RWPE2 (cell line): ENCODE measurements at regions not wholly inside any gene's neighbourhood (a gene's known extent, or its start where the extent isn't known, plus 50 kb on each side); places are given as distances from the start of the nearest gene placed in this dataset.

Experiments used
- ATAC-seq: fragments of 200-7000 bp; cut with Tn5 transposase; 3 replicates; pipeline ENCODE4 v1.9.1; 2021; ENCODE audit warnings: low read depth
- DNase-seq: peaks from one replicate; pipeline ENCODE4 v3.0.0-alpha.2; 2020; ENCODE audit warnings: low spot score
- H3K27ac ChIP-seq: fragments of 450-650 bp; 2 replicates; pipeline ENCODE4 v1.5.1; 2017; ENCODE audit warnings: mild to moderate bottlenecking; ENCODE audit not compliant: poor library complexity, severe bottlenecking
- H3K27me3 ChIP-seq: fragments of 250-450 bp; sonication (Bioruptor Pico); 2 replicates; pipeline ENCODE4 v1.5.1; 2021; ENCODE audit warnings: mild to moderate bottlenecking, moderate library complexity; ENCODE audit not compliant: insufficient read depth, poor library complexity, severe bottlenecking
- H3K36me3 ChIP-seq: fragments of 250-450 bp; sonication (Bioruptor Pico); 2 replicates; pipeline ENCODE4 v1.5.1; 2020; ENCODE audit warnings: low read depth, mild to moderate bottlenecking, moderate library complexity
- H3K4me1 ChIP-seq: fragments of 250-450 bp; sonication (Bioruptor Pico); 2 replicates; pipeline ENCODE4 v1.5.1; 2021; ENCODE audit warnings: mild to moderate bottlenecking, moderate library complexity; ENCODE audit not compliant: insufficient read depth, poor library complexity, severe bottlenecking
- H3K4me3 ChIP-seq: fragments of 250-450 bp; sonication (Bioruptor Pico); 2 replicates; pipeline ENCODE4 v1.5.1; 2021; ENCODE audit warnings: mild to moderate bottlenecking, moderate library complexity; ENCODE audit not compliant: severe bottlenecking
- H3K9me3 ChIP-seq: fragments of 250-450 bp; sonication (Bioruptor Pico); 2 replicates; pipeline ENCODE4 v1.5.1; 2021; ENCODE audit warnings: mild to moderate bottlenecking, moderate library complexity; ENCODE audit not compliant: severe bottlenecking
- CTCF ChIP-seq: fragments of 450-650 bp; IDR thresholded peaks from one replicate; pipeline ENCODE4 v1.5.1; 2017; ENCODE audit warnings: mild to moderate bottlenecking, moderate library complexity; ENCODE audit not compliant: poor library complexity, severe bottlenecking

DNA sequence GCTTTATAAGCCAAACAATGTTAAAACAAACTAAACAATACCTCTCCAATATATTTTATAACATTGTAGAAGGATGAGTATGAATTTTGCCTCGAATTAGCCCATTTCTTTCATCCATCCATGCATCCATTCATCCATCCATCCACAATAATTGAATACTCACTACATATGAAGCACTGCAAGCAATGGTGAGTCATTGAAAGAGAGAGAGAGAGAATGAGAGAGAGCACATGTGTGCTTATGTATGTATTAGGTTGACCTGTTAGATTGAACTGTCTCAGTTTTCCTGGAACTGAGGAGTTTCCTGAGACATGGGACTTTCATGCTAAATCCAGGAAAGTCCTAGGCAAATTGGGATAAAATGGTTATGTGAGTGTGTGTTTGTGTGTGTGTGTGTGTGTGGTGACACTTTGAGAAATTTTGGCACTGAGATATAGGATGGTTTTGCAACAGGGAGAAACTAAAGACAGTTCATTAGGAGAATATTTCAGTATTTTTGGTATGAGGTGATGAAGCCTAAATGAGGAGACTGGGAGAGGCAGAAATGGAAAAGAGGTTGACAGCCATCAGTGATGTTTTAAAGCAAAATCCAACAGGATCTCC, 98.4 kb downstream of the C12orf75 start:
- no peak for TF ChIP-seq CTCF
- H3K36me3 ChIP-seq = no peaks in the 10 kb centered on the region
- H3K4me3 ChIP-seq = no peak overlapping the region
- H3K27ac ChIP-seq = no peak overlapping the region
- H3K9me3 ChIP-seq = no peaks in the 10 kb centered on the region
- DNase-seq = no peak
- peaks cover 8% of the 10 kb centered on the region for H3K4me1 ChIP-seq
- H3K27me3 ChIP-seq = no peaks in the 10 kb centered on the region
- ATAC-seq = no peak

DNA sequence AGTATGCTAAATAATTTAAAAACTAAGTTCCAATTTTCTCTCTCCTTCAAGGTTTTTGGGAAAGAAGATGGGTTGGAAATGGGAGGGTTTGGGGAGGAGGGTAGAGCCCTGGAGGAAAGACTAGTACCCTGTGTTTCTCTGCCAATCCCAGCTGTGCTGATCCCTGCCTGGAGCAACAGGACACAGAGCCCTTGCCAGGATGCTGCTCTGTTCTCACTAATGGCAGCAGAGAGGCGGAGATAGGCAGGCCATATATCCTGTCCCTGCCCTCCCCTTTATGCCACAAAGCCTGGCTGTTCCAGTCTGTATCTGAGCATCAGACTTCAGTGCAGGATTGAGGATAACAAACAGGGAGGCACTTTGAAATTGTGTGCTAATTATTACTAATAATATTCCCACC, 99.0 kb downstream of the C12orf75 start:
- ATAC-seq = no peak

DNA sequence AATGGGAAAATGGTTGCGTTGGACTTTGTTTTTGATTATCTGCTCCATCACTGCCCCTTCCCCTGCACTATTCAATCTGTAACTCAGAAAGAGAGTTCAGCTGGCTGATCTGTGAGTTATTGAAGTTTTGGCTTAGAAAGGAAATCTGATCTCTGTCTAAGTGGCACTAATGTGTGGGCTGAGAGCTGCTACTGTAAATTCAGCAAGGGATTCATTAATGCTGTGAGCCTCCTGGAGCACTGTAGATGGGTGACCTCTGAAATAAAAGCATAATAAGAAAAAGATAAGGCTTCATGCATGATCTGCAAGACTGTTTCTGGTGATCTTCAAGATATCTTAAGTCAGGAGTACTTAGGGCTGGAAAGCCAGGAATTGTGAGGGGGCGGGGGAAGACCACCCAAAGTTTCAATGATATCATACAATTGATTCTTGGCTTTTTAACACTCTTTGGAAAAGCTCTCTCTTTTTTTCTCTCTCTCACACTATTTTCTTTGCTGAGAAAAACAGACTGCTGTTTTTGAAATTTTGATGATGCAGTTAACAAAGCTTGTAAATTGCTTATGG, 101.1 kb downstream of the C12orf75 start:
- Histone ChIP-seq H3K9me3 (no peaks in the 10 kb centered on the region), H3K4me1 (peaks cover 12% of the 10 kb centered on the region), H3K36me3 (no peaks in the 10 kb centered on the region), H3K27me3 (no peaks in the 10 kb centered on the region), H3K27ac (no peak overlapping the region), H3K4me3 (no peak overlapping the region)
- ATAC-seq = no peak
- TF ChIP-seq CTCF = no peak
- DNase-seq = no peak

More for the DNA sequence above, 99.0 kb downstream of the C12orf75 start:
- TF ChIP-seq CTCF = no peak
- Histone ChIP-seq H3K4me3 (no peak overlapping the region), H3K27ac (no peak overlapping the region), H3K9me3 (no peaks in the 10 kb centered on the region), H3K27me3 (no peaks in the 10 kb centered on the region), H3K4me1 (peaks cover 12% of the 10 kb centered on the region), H3K36me3 (no peaks in the 10 kb centered on the region)
- DNase-seq = no peak

DNA sequence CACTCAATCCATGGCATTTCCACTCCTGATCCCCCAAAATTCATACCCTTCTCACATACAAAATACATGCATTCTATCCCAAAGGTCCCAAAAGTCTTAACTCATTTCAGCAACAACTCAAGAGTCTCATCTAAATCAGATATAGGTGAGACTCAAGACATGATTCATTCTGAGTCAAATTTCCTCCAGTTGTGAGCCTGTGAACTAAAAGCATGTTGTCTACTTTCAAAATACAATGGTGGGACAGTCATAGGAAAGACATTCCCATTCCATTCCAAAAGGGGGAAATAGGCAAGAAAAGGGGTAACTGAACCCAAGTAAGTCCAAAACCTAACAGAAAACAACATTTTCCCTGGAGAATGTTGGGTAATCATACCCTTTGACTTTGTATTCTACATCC, 103.3 kb downstream of the C12orf75 start:
- peak overlapping the region; percentile 83 for H3K27ac ChIP-seq
- peak; percentile 98 for ATAC-seq

More for the DNA sequence above, 103.3 kb downstream of the C12orf75 start:
- Histone ChIP-seq H3K4me3 (no peak overlapping the region), H3K27me3 (no peaks in the 10 kb centered on the region), H3K36me3 (no peaks in the 10 kb centered on the region), H3K9me3 (no peaks in the 10 kb centered on the region), H3K4me1 (peaks cover 12% of the 10 kb centered on the region)
- DNase-seq = no peak
- TF ChIP-seq CTCF = no peak
